GM19035 (cell line): ENCODE measurements at regions not wholly inside any gene's neighbourhood (a gene's known extent, or its start where the extent isn't known, plus 50 kb on each side); places are given as distances from the start of the nearest gene placed in this dataset.

Source experiments
- ATAC-seq: cut with Tn5 transposase; IDR thresholded peaks from one replicate; pipeline ENCODE4 v1.9.1; 2021; ENCODE audit not compliant: unreplicated experiment

DNA sequence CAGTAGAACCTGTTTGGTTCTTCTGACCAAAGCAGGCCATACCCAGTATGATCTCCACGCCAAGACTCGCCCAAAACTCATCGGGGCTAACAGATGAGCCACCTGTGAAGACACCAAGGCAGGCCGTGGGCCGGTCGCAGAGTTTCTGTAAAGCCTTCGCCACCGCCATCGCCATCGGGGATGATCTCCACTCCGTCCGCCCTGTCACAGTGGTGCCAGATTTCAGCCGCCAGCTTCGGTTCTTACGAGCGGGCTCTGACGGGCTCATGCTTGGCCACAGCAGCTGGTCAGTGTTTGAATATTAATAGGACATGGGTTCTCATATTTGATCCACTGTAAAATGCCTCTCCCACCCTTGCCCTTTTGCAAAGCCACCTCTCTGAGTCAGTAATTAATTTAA lies 113.2 kb upstream of the TMEM132D start:
- no peak for ATAC-seq

DNA sequence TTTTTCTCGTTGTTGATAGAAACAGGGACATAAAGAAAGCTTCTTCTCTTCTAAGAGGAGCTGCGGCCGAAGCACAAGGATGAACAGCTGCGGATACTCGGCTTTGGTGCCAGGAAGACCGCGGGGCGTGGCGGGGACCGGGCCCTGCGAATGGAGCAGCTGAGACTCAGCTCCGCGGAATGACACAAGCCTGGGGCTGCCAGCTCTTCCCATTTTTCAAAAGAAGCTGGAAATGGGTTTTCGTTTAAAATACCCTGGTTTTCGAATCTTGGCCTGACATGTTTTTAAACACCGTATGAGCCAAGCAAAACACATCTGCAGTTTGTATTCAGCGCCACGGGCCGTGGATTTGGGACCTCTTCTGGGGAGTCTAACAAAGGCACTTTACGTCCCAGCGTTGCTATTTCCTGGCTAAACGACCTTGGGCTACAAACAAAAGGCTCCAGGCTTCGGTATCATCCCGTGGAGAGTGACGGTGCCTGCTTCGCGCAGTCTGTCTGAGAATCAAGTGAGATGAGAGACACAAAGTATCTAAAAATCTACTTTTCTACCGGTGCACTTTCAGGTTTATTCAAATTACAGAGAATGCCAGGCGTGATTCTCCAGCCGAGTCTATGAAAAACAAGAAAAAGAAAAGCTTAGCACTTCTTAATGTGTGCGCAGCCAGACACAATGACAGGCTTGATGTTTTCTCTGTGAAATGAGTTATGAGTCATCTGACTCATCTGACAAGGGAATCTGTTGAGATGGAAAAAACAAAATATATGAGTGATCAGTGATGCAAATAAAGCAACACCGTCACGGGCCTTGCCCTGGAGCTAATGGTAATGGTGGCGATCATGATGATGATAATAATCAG lies 114.0 kb upstream of the TMEM132D start:
- ATAC-seq: no peak

DNA sequence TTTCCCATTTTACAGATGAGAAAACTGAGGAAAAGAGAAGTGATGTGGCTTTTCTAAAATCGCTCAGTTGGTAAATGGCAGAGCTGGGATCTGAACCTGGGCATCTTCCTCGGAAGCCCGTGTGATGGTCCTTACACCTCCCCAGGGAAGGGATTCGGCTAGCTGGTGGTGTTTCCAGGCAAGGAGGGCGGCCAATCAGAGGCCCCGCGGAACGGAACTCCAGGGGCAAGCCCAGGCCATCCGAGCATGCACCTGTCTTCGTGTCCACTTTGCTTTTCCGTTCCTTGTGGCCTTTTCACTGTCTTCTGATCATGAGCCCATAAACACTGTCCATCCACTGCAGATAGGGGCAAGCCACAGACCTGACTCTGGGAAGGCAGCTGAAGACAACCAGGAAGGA lies 114.8 kb upstream of the TMEM132D start:
- ATAC-seq: no peak

DNA sequence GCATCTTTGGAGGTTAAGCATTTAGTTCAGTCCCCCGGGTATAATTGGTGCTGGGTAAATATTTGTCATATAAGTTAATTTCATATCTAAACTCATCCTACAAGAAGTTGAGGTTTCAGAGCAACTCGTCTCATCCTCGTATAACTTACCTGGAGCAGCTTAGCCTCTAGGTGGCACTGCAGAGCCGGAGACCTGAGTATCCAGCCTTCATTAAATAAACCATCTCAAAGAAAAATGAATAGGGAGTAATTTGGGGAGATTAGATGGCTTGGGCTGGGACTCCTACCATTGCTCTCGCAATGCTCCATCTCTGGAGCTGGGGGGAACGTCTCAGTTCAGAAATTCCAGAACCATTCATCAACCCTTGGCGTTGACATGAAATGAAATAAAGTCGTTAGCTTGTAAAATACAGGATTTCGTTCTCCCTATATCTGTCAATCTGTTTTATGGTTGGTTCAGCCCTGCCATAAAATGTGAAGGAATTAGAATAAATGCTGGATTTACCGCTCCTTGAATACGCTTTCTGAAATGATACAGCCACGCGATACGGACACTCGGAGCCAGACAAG lies 122.9 kb upstream of the TMEM132D start:
- no peak for ATAC-seq

DNA sequence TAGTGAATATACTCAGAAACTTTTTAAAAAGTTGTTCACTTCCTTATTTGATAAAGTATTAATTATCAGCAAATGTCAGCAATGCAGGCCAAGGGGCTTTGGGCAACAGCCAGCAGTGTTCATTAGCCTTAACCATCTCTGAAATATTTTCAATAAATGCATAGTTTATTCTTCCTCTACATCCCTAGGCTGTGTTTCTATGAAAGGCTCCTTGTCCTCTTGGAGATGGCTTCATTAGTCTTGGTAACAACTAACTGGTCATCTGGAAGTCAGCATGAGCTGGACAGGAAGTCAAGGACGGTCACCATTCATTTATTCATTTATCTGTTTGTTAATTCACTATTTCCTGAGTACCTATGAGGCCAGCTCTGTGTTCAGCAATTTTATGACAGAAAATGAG lies 124.0 kb upstream of the TMEM132D start:
- no peak for ATAC-seq

DNA sequence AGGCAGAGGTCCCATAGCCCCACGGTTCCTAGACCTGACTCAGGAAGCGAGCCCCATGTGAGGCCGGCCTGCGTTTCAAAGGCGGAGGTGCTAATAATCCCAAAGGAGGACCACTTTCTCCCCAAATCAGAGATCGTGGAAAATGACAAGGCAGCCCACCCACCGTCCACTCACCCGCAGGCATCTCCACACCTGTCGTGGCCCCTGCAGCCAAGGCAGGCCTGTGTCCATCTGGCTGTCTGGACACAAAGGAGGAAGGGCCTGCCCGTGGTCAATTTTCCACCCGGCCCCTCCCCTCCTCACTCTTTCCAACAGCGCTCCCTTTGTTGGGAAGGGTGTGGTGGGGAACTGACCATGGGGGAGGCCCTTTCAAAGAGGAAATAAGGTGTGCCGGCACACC lies 125.3 kb upstream of the TMEM132D start:
- ATAC-seq: no peak

DNA sequence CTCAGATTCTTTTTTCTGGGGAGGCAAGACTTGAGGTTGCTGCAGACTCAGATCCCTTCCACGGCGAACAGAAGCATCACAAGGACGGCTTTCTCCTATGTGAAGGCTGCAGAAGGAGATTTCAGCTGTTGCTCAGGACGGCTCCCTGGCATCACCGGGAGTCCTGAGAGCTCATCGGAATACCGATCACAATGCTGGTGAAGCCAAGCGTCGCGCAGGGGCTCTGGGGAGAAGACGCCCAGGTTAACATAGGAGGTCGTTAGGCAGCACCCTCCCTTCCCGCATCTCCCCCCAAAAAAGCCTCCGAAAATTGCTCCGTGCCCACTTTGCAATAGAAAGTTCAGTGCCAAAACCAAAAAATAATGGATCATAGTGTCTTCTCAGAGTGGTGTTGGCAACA lies 127.2 kb upstream of the TMEM132D start:
- no peak for ATAC-seq

DNA sequence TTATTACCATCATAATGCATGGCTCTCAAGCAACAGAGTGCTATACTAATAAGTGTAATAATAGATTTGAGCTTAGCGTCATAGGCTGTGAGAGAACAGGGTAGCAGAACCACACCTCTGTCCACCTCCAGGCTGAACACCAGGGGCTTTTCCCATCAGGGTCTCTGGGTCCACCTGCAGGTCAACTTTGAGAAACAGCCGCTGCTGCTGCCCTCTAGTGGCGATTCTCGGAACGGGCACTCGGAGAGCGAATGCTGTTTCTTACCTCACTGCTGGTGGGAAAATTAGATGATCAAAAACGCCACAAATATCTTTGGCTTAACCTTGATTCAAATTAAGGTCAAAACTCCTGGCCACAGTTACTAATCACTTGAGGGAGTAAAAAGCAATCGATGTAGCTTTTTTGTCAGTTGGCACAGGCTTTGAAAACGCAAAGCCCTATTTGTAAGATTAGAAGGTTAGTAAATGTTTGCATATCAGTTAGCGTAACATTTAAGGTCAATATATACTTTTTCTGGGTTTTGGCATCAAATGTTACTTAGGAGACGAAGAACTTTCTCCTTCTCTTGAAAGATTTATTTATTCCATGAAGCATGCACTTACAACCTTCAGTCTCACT lies 127.9 kb upstream of the TMEM132D start:
- peak; percentile 63 for ATAC-seq

DNA sequence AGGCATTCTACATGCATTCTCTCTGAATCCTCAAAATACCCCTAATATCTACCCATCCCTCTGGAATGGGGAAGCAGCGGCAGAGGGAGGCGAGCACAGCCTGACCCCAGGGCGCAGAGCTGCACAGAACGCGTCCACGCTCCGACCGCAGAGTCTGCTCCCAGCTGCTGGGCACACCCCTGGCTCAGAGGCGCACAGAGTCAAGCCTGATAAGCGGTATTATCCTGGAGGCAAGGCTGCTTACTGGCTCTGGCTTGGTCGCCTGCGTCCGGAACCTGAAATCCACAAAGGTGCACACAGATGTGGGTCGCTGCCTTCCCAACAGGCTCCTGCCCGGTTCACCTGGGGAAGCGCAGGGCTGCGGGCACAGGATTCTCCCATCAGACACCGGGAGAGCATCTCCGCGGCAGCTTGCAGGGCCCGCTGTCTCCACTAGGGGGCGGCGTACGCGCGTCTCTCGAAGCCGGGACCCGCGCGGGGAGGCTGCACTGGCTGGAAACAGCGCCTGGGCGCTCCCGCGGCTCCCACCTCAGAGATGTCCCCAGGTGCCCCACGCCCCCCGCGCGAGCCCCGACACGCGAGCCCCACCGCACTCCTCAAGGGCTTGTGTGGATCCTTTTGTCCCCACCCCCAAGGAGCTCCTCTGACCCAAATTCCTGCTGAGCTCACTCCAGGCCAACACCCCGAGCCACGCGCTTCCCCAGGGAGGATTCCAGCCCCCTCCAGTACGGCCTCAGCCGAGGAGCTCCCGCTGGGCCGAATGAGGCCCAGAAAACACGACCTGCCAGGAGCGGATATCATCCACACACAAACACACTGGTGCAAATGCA lies 120.1 kb upstream of the FZD10 start:
- no peak for ATAC-seq

DNA sequence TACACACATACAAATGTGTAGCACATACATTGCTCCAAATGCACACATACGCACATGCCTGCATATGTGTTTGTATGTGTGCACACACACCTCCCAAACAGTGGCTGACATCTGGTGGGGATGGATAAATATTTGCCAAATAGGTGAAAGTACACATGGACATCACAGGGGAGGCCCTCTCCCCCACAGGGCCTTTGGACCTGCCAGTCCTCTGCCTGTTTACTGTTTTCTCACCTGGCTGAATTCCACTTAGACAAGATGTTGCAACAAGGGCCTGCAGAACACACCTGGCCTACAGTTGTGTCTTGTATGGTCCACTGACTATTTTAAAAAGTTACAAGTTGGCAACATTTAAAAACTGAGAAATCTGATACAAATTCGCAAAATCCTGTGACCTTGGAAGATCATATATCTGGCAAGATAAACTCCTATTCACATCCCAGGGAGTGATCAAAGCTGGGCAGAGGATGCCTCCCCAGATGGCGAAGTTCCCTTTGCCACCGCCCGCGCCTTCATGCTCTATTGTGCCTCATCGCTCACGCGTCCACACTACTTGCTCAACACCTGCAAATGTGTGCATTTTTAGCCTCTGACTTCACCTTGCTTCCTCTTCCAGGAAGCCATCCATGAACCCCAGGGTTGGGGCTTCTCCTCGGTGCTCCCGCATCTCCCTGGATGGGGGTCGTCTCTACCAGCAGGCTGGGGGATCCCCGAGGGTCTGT lies 118.4 kb upstream of the FZD10 start:
- ATAC-seq: no peak

DNA sequence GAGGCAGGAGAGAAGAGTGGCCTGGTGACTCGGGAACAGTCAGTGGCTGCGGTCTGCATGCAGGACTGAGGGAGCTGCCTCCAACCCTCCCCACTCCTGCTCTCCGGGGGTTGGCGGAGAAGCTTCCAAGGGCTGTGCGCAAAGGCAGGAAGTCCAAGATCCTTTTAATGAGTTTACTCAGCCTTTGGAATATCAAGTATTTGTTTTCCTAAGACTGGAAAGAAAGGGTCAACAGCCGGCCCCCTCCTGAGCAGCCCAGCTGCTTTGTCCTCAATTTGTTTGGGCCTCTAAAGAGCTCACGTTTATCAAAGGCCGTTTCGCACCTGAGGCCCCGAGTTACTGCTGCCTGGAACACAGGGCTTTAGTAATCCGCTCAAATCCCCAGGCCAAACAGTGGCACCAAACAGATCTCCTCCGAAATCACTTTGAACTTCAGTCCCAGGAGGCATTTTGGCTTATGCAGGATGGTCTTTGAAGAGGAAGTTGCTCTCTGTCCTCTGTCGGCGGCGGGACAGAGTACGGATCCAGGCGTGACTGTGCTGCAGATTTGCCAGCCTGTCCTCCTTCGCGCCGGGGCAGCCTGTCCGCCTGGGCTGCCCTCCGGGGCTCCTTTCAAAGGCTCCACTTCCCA lies 117.2 kb upstream of the FZD10 start:
- no peak for ATAC-seq

DNA sequence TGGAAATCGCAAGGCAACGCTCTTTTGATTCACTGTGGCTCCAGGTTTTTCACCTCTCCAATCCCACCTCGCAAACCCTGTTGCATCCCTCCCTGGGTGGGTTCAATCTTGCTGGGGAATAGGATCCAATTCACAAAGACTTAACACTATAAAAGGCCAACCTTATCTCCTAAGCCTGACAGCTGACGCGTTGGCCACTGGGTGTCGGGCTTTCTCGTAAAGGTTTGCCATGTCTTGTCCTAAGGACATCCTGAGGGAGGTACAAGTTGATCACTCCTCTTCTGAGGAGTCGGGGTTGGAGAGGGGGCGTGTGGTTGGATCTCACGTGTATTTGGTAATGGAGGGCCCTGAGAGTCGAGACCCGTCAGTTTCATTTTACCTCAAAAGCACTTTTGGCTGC lies 112.6 kb upstream of the FZD10 start:
- no peak for ATAC-seq

DNA sequence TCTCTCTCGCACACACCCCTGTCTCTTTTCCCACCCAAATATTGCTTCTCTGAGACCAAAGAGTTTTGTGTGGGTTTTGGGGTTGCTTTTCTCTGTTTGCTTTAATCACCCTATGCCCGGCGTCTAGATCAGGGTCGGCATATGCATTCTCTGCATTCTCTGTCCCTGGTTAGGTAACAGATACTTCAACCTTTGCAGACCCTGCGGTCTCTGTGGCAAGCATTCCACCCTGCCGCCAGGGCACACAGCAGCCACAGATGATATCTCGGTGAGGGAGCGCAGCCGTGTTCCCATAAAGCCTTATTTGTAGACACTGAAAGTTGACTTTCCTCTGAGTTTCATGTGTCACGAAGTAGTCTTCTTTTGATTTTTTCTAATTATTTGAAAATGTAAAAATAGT lies 110.4 kb upstream of the FZD10 start:
- no peak for ATAC-seq

DNA sequence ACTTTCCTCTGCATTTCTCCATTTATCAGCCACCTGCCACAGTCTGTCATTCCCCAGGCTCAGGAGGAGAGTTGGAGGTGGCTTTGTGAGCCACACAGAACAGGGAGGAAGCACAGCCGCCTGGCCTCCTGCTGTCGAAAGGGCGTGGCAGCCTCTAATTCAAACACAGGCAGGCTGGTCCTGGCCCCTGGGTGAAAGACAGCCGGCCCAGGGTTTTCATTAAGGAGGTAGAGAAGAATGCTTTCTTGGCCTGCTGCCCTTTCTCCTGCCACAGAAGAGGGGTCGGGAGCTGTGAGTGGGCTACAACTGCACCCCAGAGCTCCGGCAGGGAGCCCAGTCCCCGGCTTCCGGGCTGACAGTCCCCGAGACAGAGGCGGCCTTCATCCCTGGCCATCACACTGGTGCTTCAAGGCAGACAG lies 108.6 kb upstream of the FZD10 start:
- ATAC-seq: no peak

DNA sequence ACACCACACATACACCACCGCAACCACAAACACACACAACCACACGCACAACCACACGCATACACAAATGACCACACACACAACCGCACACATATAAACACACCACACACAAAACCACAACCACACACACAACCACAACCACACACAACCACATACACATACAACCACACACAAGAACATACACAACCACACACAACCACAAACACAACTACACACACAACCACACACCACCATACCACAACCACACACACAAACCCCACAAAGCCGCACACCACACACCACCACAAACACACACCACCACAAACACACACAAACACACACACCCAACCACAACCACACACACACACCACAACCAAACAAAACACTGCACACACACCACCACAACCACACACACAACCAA lies 107.5 kb upstream of the FZD10 start:
- no peak for ATAC-seq

DNA sequence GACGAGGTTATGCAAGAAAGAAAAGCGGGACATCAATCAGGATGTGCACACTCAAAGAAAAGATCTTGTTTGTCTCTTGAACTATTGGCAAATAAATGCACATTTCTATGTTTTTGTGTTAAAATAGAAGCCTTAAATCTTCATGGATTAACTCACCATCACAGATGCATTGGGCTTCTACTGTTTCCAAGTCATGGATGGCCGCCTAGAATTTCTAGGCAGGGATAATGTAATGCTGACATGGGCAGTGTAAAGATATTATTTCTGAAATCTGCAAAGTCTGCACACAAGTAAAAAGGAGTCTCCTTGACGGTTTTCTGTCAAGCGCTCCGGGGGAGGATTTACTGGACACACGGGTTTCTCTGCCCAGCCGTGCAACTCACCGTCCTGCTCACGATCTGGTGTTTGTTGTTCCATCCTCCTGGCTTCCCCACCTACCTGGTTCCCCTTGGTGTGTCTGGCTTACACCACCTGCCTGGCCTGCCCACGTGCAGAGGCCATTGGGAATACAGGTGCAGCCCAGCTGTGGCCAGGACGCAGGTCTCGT lies 103.3 kb upstream of the FZD10 start:
- no peak for ATAC-seq

DNA sequence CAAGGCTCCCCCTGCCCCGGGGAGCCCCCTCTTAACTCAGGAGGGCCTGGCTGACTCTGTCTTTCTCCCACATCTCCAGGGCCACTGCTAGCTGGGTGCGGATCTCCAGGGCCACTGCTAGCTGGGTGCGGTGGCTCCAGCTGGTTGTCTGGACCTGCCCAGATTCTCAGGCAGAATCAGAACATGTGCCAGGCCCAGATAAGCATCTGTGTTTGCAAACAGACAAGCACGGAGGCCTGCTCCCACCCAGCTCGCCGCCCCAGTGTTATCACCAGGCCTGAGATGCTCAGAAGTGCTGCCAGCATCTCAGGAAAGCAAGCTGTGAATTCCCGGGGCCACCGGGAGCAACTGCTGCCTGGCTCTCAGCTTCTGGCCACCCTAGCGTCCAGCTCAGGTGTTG lies 98.4 kb upstream of the FZD10 start:
- no peak for ATAC-seq

DNA sequence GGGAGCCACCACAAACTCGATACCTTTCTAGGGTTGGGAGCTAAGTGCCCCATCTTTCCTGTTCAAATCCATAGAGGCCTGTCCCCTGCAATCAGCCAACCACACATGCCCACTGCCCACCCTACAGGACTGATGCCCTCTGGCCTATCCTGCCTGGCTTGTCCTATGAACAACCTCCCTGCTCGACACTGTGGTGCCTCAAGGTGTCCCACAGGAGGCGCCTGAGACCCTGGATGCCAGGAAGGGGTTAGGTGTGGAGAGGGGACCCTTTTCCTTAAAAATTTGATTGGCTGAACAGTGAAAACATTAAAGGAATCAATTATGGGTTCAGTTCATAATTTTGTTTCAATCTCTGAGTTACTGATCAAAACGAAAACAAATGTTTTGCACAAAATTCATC lies 97.3 kb upstream of the FZD10 start:
- no peak for ATAC-seq

DNA sequence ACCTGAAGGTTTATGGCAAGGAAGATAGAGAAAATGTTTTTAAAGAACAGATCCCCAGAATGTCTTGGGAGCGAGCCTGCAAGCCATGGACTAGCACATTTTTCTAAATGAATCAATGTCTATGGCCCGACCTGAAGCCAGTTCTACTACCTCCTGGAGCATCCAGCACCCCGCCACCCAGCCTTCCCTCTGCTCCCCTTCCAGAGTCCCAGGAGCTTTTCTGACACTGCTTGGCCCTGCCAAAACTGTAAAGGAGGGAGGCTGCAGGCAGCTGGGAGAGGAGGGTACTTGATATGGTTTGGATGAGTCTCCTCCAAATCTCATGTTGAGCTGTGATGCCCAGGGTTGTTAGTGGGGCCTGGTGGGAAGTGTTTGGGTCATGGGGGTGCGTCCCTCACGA lies 95.5 kb upstream of the FZD10 start:
- no peak for ATAC-seq

DNA sequence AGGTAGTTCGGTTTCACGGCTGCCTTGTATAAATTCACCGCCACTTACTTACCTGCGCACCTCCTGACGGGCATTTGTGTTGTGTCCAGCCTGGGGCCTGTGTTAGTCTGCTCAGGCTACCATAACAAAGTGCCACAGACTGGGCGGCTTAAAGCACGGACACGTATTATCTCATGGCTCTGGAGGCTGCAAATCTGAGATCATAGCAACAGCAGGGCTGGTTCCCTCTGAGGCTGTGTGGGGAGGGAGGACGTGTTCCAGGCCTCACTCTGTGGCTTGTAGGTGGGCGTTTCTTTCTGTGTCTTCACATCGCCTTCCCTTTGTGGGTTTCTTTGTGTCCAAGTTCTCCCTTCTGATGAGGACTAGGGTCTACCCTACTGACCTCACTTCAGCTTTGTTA lies 93.5 kb upstream of the FZD10 start:
- no peak for ATAC-seq
